ENCODE measurements at regions not wholly inside any gene's neighbourhood (a gene's known extent, or its start where the extent isn't known, plus 50 kb on each side); places are given as distances from the start of the nearest gene placed in this dataset.

DNA sequence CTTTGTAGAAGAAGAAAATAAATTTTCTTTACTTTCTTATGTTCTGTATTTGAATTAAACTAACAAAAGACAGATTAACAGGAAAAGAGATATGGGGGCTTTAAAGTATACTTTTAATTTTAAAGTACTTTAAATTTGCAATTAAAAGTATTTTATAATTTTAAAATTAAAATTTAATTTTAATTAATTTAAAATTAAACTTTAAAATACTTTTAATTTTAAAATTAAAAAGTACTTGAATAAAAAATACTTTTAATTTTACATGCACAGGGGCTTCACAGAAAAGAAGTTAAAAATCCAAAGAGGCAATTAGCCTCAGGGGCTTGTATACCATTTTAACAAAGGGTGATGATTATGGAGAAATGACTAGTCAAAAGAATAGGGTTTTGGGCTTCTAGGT is 420.5 kb upstream of the TGFBR2 start:
- TF ChIP-seq CTCF (IDR thresholded peaks at IDR 0.05) (no peak), POLR2A (IDR thresholded peaks at IDR 0.05) (no peak), POLR2AphosphoS5 (IDR thresholded peaks at IDR 0.05) (no peak)
